GM19467 (cell line): ENCODE measurements at regions not wholly inside any gene's neighbourhood (a gene's known extent, or its start where the extent isn't known, plus 50 kb on each side); places are given as distances from the start of the nearest gene placed in this dataset.
A peak's percentile ranks its signal among the peaks of the same experiment; 100 is the strongest.

Experiments
- ATAC-seq: cut with Tn5 transposase; IDR thresholded peaks from one replicate; pipeline ENCODE4 v1.9.1; 2021; ENCODE audit warnings: mild to moderate bottlenecking, moderate library complexity; ENCODE audit not compliant: unreplicated experiment

GRCh38 chr3:83513051-83513450, 1445.7 kb upstream of the CADM2 start:
- ATAC-seq = no peak

GRCh38 chr3:83513677-83514076, 1445.1 kb upstream of the CADM2 start:
- ATAC-seq = no peak

DNA sequence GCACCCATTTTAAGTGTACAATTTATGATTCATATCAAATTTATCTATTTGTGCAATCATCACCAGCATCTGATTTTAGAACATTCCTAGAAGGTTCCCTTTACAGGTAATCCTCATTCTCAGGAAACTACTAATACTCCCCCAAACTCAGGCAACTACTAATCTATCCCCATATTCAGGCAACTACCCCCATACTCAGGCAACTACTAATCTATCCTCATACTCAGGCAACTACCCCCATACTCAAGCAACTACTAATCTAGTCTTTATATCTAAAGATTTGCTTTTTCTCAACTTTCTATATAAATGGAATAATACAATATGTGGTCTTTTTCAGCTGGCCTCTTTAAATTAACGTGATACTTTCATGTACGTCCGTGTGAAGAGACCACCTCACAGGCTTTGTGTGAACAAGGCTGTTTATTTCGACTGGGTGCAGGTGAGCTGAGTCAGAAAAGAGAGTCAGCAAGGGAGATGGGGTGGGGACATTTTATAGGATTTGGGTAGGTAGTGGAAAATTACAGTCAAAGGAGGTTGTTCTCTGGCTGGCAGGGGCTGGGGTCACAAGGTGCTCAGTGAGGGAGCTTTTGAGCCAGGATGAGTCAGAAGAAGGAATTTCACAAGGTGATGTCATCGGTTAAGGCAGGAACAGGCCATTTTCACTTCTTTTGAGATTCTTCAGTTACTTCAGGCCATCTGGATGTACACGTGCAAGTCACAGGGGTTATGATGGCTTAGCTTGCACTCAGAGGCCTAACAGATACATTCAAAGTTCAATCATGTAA, 1444.5 kb upstream of the CADM2 start:
- ATAC-seq = no peak

DNA sequence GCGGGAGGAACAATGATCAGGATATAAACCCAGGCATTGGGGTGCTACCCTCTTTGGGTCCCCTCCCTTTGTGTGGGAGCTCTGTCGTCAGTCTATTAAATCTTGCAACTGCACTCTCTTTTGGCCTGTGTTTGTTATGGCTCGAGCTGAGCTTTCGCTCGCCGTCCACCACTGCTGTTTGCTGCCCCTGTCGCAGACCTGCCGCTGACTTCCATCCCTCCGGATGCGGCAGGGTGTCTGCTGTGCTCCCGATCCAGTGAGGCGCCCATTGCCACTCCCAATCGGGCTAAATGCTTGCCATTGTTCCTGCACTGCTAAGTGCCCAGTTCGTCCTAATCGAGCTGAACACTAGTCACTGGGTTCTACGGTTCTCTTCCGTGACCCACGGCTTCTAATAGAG, 1443.7 kb upstream of the CADM2 start:
- ATAC-seq = no peak

DNA sequence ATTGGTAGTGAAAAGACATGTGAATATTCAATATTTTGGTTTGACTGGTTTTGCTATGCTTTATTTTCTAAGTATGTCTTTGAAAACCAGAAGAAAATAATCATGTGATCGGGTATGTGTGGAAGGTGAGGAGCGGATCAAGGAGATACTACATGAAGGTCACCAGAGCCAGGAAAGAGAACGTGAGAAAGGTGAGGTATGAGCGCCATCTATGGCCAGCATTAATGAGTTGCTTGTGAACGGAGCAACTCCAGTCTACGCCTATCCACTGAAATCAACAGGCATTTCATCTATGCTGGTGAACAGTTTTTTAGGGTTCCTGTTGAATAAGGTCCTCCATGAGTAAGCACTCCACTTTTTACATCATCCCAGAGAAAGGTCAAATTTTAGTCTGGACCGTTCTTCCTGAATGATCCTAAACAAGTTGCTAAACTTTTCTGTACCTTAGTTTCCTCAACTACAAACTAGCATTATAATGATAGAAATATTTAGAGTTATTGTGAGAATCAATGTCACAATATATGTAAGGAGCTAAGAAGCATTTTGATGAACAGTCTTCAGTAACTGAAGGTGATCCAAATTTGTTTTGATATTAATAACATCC, 1435.2 kb upstream of the CADM2 start:
- ATAC-seq = peak; percentile 71

DNA sequence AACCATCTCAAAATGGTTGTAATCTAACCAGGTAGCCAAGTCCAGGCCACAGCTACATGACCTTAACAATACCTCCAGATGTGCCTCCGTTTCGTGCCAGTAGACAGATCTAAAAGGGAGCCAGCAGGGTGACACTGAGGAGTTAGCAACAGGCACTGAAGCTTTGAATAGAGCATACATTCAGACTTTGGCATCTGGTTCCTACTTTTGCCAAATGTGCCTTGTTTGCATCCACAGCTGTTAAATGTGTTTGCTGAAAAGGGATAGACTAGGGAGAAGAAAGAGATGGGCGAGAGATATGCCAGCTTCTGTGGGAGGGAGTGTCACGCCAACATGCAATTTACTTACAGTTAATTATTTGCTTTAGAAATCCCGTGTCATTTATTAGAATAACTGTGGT, 1433.9 kb upstream of the CADM2 start:
- ATAC-seq = no peak

DNA sequence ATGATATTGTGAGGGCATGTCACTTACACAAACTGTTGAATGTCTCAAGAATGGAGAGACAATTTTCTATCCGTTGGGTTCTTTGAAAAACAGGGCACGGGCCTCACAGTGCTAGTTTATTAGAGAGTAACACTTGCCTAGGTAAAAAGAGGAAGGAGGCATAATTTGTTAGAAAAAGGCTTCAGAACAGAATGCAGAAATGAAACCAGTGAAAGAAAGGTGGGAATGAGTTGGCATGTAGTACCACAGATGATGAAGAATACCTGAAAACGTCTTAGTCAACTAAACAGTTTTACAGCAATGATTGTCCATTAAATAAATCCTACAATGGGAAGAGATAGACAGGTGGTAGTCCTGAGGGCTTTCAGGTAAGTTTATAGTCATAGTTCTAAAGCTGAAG, 1399.7 kb upstream of the CADM2 start:
- ATAC-seq = no peak

DNA sequence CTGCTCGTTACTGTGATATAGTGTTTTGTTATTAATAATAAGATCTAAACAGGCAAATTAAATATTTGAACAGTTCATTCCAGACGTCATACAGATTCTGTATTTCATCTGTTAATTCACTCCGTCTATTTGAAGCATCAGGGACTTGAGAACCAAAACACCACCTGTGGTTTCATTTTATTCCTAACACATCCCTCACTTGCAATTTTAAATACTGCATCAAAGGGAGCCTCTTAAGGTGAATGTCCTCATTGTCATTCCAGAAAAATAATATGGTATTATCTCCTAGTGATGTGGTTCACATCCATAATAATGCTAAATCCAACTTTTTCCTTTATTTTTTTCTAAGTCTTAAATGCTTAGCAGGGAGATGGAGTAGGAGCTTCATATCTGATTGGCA, 1390.9 kb upstream of the CADM2 start:
- ATAC-seq = no peak

GRCh38 chr3:83581546-83581945, 1377.2 kb upstream of the CADM2 start:
- no peak for ATAC-seq

DNA sequence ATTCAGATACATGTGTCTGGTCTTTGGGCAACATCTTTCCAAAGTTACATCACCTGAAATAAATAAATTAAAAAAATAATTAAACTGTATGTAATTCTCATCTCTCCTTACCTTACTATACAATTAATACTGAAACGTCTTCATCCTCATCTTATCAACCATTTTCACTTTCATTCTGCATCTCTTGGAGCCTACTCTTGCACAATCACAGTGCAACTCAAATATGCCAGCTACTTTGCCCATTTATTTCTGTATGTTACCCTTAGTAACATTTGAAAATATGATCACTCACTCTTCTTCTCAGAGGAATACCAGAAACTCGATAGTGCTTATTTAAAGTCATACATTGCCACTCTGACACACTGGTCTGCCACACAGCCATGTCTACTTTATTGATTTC, 1357.1 kb upstream of the CADM2 start:
- ATAC-seq = no peak

DNA sequence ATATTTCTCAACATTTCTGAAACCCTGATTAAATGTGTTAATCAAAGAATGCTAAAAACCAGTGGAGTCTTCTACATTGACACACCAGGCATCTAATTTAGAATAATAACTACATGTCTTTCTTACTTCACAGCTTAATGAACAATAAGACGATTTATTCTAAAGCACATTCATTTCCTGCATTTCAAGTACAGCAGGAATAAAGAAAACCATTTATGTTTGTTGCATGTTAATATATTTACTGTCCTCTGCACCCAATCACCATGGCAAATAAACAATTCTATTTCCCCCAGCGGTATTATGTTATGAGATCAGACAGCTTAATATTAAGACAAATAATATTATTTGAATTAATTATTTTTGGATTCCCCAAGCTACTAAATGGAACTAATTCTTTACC, 1336.3 kb upstream of the CADM2 start:
- ATAC-seq = no peak

DNA sequence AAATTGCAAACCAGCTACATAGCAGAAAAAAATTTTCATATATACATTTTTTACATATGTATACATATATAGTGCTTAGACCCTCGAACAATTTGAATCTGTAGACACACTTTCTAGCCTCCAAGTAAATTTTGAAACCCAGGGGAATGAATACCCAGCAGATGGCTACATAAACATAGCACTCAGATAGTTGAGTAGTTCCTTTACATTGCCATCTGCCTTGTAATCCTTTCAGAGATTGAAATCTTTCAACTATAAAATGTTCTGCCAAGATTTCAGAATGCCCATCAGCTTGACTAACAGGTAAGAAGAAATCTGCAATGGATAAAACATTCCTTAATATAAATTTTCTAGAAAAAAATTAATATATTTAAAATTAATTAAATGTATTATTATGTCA, 1333.5 kb upstream of the CADM2 start:
- no peak for ATAC-seq

DNA sequence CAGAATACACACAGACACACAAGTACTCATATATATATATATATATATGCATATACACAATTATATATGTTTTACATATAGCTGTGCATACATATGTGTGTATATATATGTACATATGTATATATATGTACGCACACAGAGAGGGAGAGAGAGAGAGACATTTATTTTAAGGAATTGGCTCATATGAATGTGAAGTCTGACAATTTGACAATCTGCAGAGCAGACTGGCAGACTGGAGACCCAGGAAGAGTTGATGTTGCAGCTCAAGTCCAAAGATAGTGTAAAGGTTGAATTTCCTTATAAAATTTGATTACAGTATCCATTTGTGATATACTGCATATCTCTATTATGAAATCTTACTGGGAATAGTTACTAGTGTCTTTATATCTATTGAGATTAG, 1330.3 kb upstream of the CADM2 start:
- no peak for ATAC-seq

DNA sequence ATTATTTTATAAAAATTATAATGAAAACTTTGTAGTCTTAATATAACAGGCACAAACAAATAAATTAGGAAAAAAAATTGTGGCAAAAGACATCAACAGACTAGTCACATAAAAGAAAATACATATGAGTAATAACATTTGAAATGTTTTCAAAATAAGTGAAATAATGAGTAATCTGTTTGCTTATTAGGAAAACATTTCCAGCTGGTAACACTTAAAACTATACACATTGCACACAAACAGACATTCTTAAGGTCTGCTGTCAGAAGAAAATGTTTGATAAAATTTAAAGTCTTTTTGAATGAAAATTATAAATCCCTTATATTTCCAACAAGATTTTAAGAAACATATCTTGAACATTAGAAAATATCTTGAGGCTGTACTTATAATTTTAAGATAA, 1326.3 kb upstream of the CADM2 start:
- no peak for ATAC-seq

DNA sequence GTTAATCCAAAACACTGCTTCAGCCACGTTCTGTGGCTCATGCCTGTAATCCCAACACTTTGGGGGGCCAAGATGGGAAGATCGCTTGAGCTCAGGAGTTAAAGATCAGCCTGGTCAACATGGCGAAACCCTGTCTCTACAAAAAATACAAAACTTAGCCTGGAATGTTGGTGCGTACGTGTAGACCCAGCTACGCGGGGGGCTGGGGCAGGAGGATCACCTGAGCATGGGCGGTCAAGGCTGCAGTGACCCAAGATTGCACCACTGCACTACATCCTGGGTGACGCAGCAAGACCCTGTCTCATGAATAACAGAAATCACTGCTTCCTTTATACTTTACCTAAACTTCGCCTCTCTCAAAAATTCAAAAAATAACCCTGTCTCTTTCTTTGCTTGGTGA, 1325.0 kb upstream of the CADM2 start:
- no peak for ATAC-seq

- ATAC-seq = no peak
These were observed 1309.1 kb upstream of the CADM2 start for GRCh38 chr3:83649692-83650091.

DNA sequence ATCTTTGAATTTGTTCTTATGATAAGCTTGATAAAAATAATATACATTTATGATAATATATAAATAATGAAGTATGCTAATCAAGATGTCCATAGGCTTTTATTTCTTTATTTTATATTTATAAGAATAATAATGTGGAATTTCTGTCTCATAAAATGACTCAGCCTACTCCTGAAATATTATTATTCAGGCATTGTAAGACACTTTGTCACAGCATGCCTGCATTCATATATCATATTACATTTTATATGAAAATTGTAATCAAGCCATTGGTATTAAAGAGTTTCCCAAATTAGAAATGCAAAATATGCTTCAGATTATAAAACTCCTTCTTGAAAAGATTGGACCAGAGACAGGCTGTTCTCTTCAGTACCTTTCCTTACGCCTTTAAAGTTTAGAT, 1303.7 kb upstream of the CADM2 start:
- no peak for ATAC-seq

DNA sequence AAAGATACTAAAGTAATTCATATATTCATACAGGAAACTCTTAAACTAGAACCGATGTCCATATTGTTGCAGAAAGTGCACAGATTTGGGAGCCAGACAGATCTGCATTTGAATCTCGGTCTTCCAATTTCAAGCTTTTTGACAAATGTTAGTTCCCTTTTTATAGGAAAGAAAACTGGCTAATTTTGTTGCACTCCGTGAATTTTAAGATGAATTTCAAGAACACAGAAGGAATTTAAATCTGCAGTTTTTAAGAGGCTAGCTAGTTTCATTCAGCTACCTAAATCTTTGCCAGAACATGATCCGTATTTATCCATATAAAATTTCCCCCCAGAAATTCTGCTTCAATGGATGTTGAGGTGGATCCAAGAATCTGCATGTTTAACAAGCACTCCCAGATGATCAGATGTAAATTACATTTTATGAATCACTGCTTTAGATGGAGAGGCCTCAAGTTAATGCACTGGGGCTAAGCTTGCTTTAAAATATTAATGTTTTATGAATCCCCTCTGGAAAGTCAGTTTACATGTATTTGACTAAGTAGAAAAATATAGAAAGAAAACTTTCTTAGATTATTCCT, 1296.3 kb upstream of the CADM2 start:
- ATAC-seq = no peak

- ATAC-seq = no peak
These were observed 1288.4 kb upstream of the CADM2 start for GRCh38 chr3:83670416-83670815.

DNA sequence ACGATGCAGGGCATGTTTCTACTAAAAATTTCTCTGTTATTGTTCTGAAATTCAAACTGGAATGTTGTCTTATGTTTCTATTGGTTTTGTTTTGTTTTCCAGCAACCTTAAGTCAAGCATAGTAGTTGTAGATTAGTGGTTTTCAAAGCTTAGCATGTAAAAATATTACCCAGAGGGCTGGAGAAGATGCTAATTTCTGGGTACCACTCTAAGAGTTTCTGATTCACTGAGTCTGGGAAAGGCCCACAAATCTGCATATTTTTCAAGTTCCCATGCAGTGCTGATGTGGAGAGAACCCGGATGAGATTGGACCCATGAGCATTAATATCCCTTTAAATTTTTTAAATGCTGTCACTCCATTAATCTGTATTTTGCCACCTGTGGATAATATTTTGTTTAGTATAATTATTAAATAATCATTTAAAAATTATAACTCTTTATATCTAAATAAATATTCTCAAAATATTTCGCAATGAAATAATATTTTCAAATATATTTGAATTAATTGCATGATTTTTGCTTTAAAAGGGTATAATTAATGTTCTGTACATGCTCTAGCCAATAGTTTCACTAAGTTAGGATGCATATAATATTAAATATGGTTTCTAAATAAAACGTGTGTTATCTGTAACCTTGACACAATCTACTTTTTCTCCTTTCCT, 1274.7 kb upstream of the CADM2 start:
- ATAC-seq = no peak

GRCh38 chr3:83706669-83707068, 1252.1 kb upstream of the CADM2 start:
- ATAC-seq = no peak

- no peak for ATAC-seq
These were observed 1243.5 kb upstream of the CADM2 start for GRCh38 chr3:83715307-83715706.
